Osteocyte (in vitro differentiated cells): ENCODE measurements at regions not wholly inside any gene's neighbourhood (a gene's known extent, or its start where the extent isn't known, plus 50 kb on each side); places are given as distances from the start of the nearest gene placed in this dataset.
A peak's percentile ranks its signal among the peaks of the same experiment; 100 is the strongest.

Experiments used
- DNase-seq: peaks from one replicate; pipeline ENCODE4 v3.0.0; 2021; ENCODE audit warnings: mixed read lengths; ENCODE audit not compliant: unreplicated experiment; ENCODE audit errors: extremely low spot score
- H3K27ac Mint-ChIP-seq: one replicate; pipeline ENCODE4 v1.8.0; 2021; ENCODE audit warnings: mild to moderate bottlenecking, mixed read lengths; ENCODE audit not compliant: unreplicated experiment
- H3K27me3 Mint-ChIP-seq: one replicate; pipeline ENCODE4 v1.8.0; 2021; ENCODE audit warnings: mixed read lengths; ENCODE audit not compliant: unreplicated experiment
- H3K36me3 Mint-ChIP-seq: one replicate; pipeline ENCODE4 v1.8.0; 2021; ENCODE audit warnings: mixed read lengths; ENCODE audit not compliant: unreplicated experiment
- H3K4me1 Mint-ChIP-seq: one replicate; pipeline ENCODE4 v1.8.0; 2021; ENCODE audit warnings: mixed read lengths; ENCODE audit not compliant: unreplicated experiment
- H3K4me3 Mint-ChIP-seq: one replicate; pipeline ENCODE4 v1.8.0; 2021; ENCODE audit warnings: mild to moderate bottlenecking, moderate library complexity, mixed read lengths; ENCODE audit not compliant: unreplicated experiment
- H3K9me3 Mint-ChIP-seq: one replicate; pipeline ENCODE4 v1.8.0; 2021; ENCODE audit warnings: mixed read lengths; ENCODE audit not compliant: unreplicated experiment
- TF ChIP-seq, protein P1 (sequence below): fragments of 200-600 bp; sonication (generic); IDR thresholded peaks from 2 replicates; pipeline ENCODE4 v1.5.0; 2021; ENCODE audit warnings: antibody characterized with exemption, mild to moderate bottlenecking, moderate library complexity

DNA sequence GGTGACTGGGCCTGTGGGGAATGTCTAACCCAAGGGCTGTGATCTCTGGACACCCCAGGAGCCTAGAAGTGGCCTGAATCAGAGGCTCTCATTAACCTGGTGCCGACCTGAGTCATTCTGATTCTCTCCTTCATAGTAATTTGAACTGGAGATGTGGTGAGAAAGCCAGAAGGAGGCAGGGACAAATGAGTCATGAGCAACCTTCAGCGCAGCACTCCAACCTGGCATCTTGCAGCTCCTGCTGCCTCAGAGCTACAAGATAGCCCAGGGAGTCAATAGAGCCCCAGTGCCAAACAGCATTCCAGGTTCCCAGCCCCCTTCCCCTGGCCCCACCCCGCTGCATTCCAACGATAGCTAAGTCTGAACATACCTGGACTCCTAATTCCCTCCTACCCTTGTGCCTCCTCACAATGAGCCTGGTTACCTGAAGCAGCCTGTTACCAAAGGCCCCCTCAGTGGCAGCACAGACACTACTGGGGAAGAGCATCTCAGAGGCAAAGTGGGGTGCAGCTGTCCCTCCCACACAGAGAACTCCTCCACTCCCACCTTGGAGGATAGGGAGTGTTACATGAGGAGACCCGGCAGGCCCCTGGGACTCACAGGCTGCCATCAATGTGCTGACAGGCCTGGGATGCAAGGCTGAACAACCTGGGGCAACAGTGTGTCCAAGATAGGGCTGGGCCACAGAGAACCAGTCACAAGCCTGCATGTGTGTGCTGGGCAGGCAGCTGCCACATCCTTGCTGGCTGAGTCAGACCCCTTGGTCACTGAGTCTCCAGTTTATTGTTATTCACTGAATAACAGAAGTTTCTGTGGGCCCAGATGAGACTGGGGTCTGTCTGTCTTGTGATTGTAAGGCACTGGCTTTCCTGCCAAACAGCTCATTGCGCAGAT is 76.8 kb upstream of the LEP start:
- no peak overlapping the region for H3K4me3 Mint-ChIP-seq
- TF ChIP-seq, protein P1, sequence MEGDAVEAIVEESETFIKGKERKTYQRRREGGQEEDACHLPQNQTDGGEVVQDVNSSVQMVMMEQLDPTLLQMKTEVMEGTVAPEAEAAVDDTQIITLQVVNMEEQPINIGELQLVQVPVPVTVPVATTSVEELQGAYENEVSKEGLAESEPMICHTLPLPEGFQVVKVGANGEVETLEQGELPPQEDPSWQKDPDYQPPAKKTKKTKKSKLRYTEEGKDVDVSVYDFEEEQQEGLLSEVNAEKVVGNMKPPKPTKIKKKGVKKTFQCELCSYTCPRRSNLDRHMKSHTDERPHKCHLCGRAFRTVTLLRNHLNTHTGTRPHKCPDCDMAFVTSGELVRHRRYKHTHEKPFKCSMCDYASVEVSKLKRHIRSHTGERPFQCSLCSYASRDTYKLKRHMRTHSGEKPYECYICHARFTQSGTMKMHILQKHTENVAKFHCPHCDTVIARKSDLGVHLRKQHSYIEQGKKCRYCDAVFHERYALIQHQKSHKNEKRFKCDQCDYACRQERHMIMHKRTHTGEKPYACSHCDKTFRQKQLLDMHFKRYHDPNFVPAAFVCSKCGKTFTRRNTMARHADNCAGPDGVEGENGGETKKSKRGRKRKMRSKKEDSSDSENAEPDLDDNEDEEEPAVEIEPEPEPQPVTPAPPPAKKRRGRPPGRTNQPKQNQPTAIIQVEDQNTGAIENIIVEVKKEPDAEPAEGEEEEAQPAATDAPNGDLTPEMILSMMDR: no peak
- H3K27ac Mint-ChIP-seq: no peak overlapping the region
- H3K36me3 Mint-ChIP-seq: no peaks in the 10 kb centered on the region
- H3K4me1 Mint-ChIP-seq: peaks cover 16% of the 10 kb centered on the region
- H3K27me3 Mint-ChIP-seq: peaks cover 81% of the 10 kb centered on the region
- DNase-seq: peak; percentile 76
- H3K9me3 Mint-ChIP-seq: no peaks in the 10 kb centered on the region

DNA sequence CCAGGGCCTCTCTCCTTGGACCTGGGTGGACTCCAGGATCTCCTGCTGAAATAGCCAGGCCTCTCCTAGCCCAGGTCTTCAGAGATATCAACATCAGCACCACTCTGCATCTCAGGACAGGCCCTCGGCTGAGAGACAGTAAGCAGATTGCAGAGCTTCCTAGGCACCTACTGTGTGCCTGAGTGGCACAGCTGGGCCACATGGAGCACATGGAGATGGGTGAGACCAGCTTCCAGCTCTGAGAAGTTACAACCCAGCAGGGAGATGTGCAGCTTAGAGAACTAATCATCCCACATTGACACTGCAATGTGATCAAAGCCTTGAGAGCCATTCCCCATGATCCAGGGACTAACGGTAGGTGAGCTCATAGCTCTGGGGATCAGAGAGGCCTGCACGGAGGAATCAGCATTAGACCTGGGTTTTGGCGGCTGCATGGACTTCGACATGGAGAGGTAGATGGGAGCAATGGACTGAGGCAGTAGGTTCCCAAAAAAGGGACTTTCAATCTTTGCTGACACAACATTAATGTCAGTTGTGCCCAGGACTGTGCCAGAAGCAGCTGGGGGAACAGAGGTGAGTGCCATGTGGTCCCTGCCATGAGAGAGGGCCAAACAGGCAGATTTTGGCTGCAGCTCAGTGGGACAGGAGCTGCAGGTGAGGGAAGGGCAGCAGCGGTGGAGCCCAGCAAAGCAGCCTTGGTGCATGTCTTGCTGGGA is 76.0 kb upstream of the LEP start:
- no peaks in the 10 kb centered on the region for H3K9me3 Mint-ChIP-seq
- DNase-seq: peak; percentile 65
- no peaks in the 10 kb centered on the region for H3K36me3 Mint-ChIP-seq
- H3K4me3 Mint-ChIP-seq: peak overlapping the region; percentile 7
- H3K4me1 Mint-ChIP-seq: peaks cover 16% of the 10 kb centered on the region
- TF ChIP-seq, protein P1: no peak
- H3K27me3 Mint-ChIP-seq: peaks cover 81% of the 10 kb centered on the region
- H3K27ac Mint-ChIP-seq: no peak overlapping the region

DNA sequence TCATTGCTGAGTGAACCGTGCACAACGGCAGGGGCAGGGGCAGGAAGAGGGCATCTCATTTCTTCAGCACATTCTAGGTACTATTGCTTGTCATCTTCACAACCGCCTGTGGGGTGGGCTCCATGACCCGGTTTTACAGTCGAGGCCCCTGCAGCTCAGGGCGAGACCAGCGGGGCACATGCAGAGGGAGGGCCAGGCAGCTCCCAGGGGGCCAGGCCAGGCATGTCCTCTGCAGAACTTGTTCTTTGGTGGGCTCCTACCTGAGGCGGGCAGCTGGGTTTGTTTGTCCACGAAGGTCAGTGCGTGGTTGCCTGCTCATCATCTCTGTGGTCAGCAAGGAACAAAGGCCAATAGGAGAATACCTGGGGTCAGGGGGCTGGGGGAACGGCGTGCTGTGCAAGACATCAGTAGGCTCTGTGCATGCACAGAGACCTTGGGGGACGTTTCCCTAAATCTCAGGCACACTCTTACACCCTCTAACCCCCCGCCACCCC is 75.1 kb upstream of the LEP start:
- Mint-ChIP-seq H3K36me3 (no peaks in the 10 kb centered on the region), H3K27me3 (peaks cover 80% of the 10 kb centered on the region), H3K9me3 (no peaks in the 10 kb centered on the region), H3K4me3 (no peak overlapping the region), H3K27ac (no peak overlapping the region), H3K4me1 (peaks cover 16% of the 10 kb centered on the region)
- TF ChIP-seq, protein P1: no peak
- DNase-seq: no peak

DNA sequence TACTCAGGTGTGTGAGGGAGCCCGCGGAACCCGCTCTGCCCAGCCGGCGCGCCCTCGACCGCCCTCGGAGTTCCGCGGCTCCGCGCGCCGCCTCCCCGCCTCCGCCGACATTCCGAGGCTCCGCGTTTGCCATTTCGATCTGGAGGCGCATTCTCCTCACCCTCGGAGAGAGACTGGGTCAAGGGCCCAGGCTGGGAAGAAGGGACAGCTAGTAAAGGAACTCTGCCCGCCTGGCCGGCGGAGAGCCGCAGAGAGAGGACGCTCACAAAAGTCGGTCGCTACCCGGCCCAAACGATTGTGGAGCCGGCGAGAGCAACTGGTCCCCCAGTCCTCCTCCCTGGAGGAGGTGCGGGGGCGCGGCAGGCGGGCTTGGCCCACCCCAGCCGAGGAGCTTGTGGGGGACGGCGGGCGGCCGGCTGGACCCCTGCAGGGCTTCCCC is 74.5 kb upstream of the LEP start:
- Mint-ChIP-seq H3K27ac (no peak overlapping the region), H3K4me1 (peaks cover 16% of the 10 kb centered on the region), H3K36me3 (no peaks in the 10 kb centered on the region), H3K9me3 (no peaks in the 10 kb centered on the region), H3K4me3 (peak overlapping the region; percentile 75), H3K27me3 (peaks cover 80% of the 10 kb centered on the region)
- DNase-seq: no peak
- TF ChIP-seq, protein P1: no peak
